PC-3 (cell line): ENCODE measurements at regions not wholly inside any gene's neighbourhood (a gene's known extent, or its start where the extent isn't known, plus 50 kb on each side); places are given as distances from the start of the nearest gene placed in this dataset.

ENCODE experiments used
- ATAC-seq: fragments of 200-7000 bp; cut with Tn5 transposase; 2 replicates; pipeline ENCODE4 v1.9.1; 2020; ENCODE audit warnings: mild to moderate bottlenecking, moderate library complexity
- BruUV-seq: library from RNA; stranded (reverse); fragments of 400-500 nt; replicated peaks from 2 replicates; lab custom pipeline; 2021; lab: Mats Ljungman, UMichigan
- CTCF ChIA-PET: fragments of 300-600 bp; sonication (Branson Sonifier 250); formaldehyde crosslinking; loops from one replicate; lab custom pipeline; 2022; ENCODE audit warnings: antibody characterized with exemption; lab: Charles Lee
- POLR2A ChIA-PET: fragments of 300-600 bp; sonication (Branson Sonifier 250); formaldehyde crosslinking; loops from one replicate; lab custom pipeline; 2022; ENCODE audit warnings: antibody characterized with exemption; ENCODE audit not compliant: unreplicated experiment; lab: Charles Lee
- DNase-seq: peaks from one replicate; pipeline ENCODE4 v3.0.0-alpha.2; 2015
- H2AFZ ChIP-seq: fragments of 300-600 bp; sonication (generic); 2 replicates; pipeline ENCODE4 v1.6.0; 2016; ENCODE audit warnings: antibody characterized with exemption, low read length
- H3F3A ChIP-seq: fragments of 300-600 bp; sonication (generic); one replicate; pipeline ENCODE4 v1.6.0; 2017; ENCODE audit warnings: antibody characterized with exemption, low read length, control low read depth, mild to moderate bottlenecking; ENCODE audit not compliant: unreplicated experiment
- H3K27ac ChIP-seq: fragments of 300-600 bp; sonication (generic); 2 replicates; pipeline ENCODE4 v1.5.1; 2016; ENCODE audit warnings: mild to moderate bottlenecking, low read length
- H3K27me3 ChIP-seq: fragments of 300-600 bp; sonication (generic); 2 replicates; pipeline ENCODE4 v1.6.1; 2016; ENCODE audit warnings: low read length, mixed read lengths
- H3K36me3 ChIP-seq: fragments of 300-600 bp; sonication (generic); 2 replicates; pipeline ENCODE4 v1.6.1; 2016; ENCODE audit warnings: low read depth, mixed run types, low read length, mixed read lengths
- H3K4me1 ChIP-seq: fragments of 300-600 bp; sonication (generic); 2 replicates; pipeline ENCODE4 v1.5.1; 2016; ENCODE audit warnings: low read length; ENCODE audit not compliant: insufficient read depth
- H3K4me2 ChIP-seq: fragments of 300-600 bp; sonication (generic); 2 replicates; pipeline ENCODE4 v1.6.0; 2016; ENCODE audit warnings: low read length
- H3K4me3 ChIP-seq: fragments of 300-600 bp; sonication (generic); 2 replicates; pipeline ENCODE4 v1.5.1; 2016; ENCODE audit warnings: mild to moderate bottlenecking, low read length, mixed read lengths
- H3K79me2 ChIP-seq: fragments of 300-600 bp; sonication (generic); 2 replicates; pipeline ENCODE4 v1.6.1; 2017; ENCODE audit warnings: low read length, mixed read lengths
- H3K9ac ChIP-seq: fragments of 300-600 bp; sonication (generic); 2 replicates; pipeline ENCODE4 v1.6.0; 2016; ENCODE audit warnings: mild to moderate bottlenecking, low read length
- H3K9me2 ChIP-seq: fragments of 300-600 bp; sonication (generic); replicated peaks from 2 replicates; pipeline ENCODE4 v1.6.1; 2016; ENCODE audit warnings: mixed run types, low read length, mixed read lengths
- H3K9me3 ChIP-seq: fragments of 300-600 bp; sonication (generic); 2 replicates; pipeline ENCODE4 v1.6.1; 2016; ENCODE audit warnings: low read length, mixed read lengths
- H4K20me1 ChIP-seq: fragments of 300-600 bp; sonication (generic); 2 replicates; pipeline ENCODE4 v1.6.1; 2016; ENCODE audit warnings: low read length, mixed read lengths
- EZH2 ChIP-seq: fragments of 300-600 bp; sonication (generic); IDR thresholded peaks from one replicate; pipeline ENCODE4 v1.6.1; 2017; ENCODE audit warnings: antibody characterized with exemption, mild to moderate bottlenecking, low read length; ENCODE audit not compliant: unreplicated experiment
- EZH2phosphoT487 ChIP-seq: fragments of 300-600 bp; sonication (generic); IDR thresholded peaks from 2 replicates; pipeline ENCODE4 v1.6.1; 2018; ENCODE audit warnings: mild to moderate bottlenecking, antibody characterized with exemption, low read length, borderline replicate concordance
- intact Hi-C: fragments of 100-400 bp; cut with micrococcal nuclease; formaldehyde crosslinking; loops from 2 replicates; pipeline ENCODE4 v1.9.0; 2023
- TF ChIP-seq, protein P1 (sequence below): fragments of 300-600 bp; sonication (generic); conservative IDR thresholded peaks from 2 replicates; pipeline ENCODE4 v1.5.1; 2017; ENCODE audit warnings: antibody characterized with exemption, low read depth, mild to moderate bottlenecking, low read length

DNA sequence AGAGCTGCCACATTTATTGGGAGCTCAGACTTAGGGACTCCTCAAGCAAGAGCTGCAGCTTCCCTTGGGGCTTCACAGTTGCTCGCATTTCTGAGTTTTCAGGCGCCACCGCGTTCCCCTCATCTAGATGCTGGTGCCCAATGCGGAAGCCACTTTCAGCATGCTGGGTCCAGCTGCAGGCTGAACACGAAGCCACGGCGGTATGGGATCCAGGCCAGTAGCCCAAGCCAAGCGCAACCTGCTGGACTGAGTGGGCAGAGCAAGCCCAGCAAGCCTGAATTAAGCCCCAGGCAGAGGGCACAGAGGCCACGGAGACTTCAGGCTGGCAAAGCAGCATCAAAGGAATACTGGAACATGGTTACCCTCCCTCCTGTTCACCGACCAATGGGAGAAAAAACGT, 391.5 kb downstream of the HTR1A start:
- no peaks in the 10 kb centered on the region for H3K4me1 ChIP-seq
- POLR2A ChIA-PET: no interaction called here
- no peak for DNase-seq
- H3K36me3 ChIP-seq: no peaks in the 10 kb centered on the region
- H3F3A ChIP-seq: no peaks in the 10 kb centered on the region
- ATAC-seq: no peak
- BruUV-seq: no TSS peak
- CTCF ChIA-PET: no interaction called here
- no peaks in the 10 kb centered on the region for H3K9me2 ChIP-seq
- no peak overlapping the region for H3K4me3 ChIP-seq
- no peak overlapping the region for H3K4me2 ChIP-seq
- no peak overlapping the region for H2AFZ ChIP-seq
- intact Hi-C loops: no loop called here
- TF ChIP-seq EZH2phosphoT487 (no peak), EZH2 (no peak)
- TF ChIP-seq, protein P1, sequence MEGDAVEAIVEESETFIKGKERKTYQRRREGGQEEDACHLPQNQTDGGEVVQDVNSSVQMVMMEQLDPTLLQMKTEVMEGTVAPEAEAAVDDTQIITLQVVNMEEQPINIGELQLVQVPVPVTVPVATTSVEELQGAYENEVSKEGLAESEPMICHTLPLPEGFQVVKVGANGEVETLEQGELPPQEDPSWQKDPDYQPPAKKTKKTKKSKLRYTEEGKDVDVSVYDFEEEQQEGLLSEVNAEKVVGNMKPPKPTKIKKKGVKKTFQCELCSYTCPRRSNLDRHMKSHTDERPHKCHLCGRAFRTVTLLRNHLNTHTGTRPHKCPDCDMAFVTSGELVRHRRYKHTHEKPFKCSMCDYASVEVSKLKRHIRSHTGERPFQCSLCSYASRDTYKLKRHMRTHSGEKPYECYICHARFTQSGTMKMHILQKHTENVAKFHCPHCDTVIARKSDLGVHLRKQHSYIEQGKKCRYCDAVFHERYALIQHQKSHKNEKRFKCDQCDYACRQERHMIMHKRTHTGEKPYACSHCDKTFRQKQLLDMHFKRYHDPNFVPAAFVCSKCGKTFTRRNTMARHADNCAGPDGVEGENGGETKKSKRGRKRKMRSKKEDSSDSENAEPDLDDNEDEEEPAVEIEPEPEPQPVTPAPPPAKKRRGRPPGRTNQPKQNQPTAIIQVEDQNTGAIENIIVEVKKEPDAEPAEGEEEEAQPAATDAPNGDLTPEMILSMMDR: no peak
- no peaks in the 10 kb centered on the region for H3K79me2 ChIP-seq
- H4K20me1 ChIP-seq: no peaks in the 10 kb centered on the region
- no peak overlapping the region for H3K27ac ChIP-seq
- H3K27me3 ChIP-seq: no peaks in the 10 kb centered on the region
- H3K9me3 ChIP-seq: no peaks in the 10 kb centered on the region
- H3K9ac ChIP-seq: no peak overlapping the region

DNA sequence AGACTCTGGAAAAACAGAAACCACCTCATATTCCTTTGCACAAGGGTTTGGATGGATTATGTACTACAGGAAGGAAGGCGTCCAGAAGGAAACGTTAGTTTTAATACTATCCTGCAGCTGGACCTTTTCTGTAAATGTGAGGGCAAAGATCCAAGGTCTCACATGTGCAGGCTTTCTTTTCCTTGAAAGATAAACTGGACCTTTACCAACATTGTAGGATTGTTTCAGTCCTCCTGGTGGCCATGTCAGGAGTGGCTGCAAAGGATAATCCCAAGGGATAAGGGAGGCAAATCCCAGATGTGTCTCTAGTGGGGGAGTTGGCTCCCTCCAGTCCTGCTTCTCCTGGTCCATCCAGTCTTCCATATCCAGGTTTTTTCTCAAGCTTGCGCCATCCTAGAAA, 397.5 kb downstream of the HTR1A start:
- no peak overlapping the region for H3K4me3 ChIP-seq
- intact Hi-C loops: no loop called here
- no peak for ATAC-seq
- H3F3A ChIP-seq: no peaks in the 10 kb centered on the region
- TF ChIP-seq, protein P1: no peak
- no peak for TF ChIP-seq EZH2phosphoT487
- TF ChIP-seq EZH2: no peak
- no peaks in the 10 kb centered on the region for H4K20me1 ChIP-seq
- H2AFZ ChIP-seq: no peak overlapping the region
- CTCF ChIA-PET: no interaction called here
- no peaks in the 10 kb centered on the region for H3K27me3 ChIP-seq
- H3K4me2 ChIP-seq: no peak overlapping the region
- H3K9me3 ChIP-seq: no peaks in the 10 kb centered on the region
- H3K79me2 ChIP-seq: no peaks in the 10 kb centered on the region
- H3K36me3 ChIP-seq: no peaks in the 10 kb centered on the region
- H3K27ac ChIP-seq: no peak overlapping the region
- no TSS peak for BruUV-seq
- H3K9ac ChIP-seq: no peak overlapping the region
- no peaks in the 10 kb centered on the region for H3K4me1 ChIP-seq
- H3K9me2 ChIP-seq: no peaks in the 10 kb centered on the region
- no peak for DNase-seq
- POLR2A ChIA-PET: no interaction called here

DNA sequence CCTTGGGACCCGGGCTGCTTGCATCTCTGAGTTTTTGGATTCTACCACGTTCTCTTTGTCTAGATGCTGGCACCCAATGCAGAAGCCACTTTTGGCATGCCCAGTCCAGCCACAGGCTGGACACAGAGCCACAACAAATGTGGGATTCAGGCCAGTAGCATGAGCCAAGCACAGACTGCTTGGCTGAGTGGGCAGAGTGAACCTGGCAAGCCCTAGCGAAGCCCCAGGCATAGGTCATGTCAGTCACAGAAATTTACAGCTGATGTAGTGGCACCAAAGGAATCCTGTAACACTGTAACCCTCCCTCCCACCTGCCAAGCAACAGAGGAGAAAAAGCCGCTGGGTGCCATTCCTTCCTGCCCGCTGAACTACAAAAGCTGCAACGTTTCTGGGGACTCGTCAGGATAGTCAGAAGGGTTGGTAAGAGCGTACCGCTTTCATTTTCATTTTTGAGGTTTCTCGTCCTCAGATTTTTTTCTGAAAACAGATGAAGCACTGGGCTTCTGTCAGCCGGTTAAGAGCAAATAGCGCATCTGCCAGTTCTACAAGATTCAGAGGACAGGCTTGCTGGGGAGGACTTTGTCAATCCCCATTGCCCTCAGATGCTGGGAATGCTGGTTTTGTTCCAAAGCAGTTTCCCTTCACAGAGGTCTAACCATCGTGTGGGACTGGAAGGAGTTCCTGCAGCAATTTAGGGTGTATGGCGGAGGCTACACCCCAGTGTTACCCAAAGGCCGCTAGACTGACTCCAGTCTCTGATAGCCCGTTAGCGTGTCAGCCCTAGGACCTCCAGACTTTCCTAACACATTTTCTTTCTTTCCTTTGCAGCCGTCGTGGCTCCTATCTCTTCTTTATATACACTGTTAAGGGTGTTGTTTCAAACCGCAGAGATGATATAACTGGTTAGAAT, 399.0 kb downstream of the HTR1A start:
- Histone ChIP-seq H3K36me3 (no peaks in the 10 kb centered on the region), H3K4me1 (no peaks in the 10 kb centered on the region), H3K9me2 (no peaks in the 10 kb centered on the region), H2AFZ (no peak overlapping the region), H3K27ac (no peak overlapping the region), H4K20me1 (no peaks in the 10 kb centered on the region), H3K4me3 (no peak overlapping the region), H3K4me2 (no peak overlapping the region), H3K9ac (no peak overlapping the region), H3K79me2 (no peaks in the 10 kb centered on the region), H3F3A (no peaks in the 10 kb centered on the region), H3K27me3 (no peaks in the 10 kb centered on the region), H3K9me3 (no peaks in the 10 kb centered on the region)
- intact Hi-C loops: no loop called here
- BruUV-seq: no TSS peak
- ATAC-seq (no peak), DNase-seq (no peak)
- ChIA-PET CTCF (no interaction called here), POLR2A (no interaction called here)
- TF ChIP-seq, protein P1: no peak
- TF ChIP-seq EZH2phosphoT487 (no peak), EZH2 (no peak)
